PC-9 (cell line): ENCODE measurements at regions not wholly inside any gene's neighbourhood (a gene's known extent, or its start where the extent isn't known, plus 50 kb on each side); places are given as distances from the start of the nearest gene placed in this dataset.

Experiments
- BruUV-seq: library from RNA; stranded (reverse); fragments of 400-500 nt; replicated peaks from 2 replicates; lab custom pipeline; 2021; lab: Mats Ljungman, UMichigan
- CTCF ChIA-PET: fragments of 300-600 bp; sonication (Branson Sonifier 250); formaldehyde crosslinking; loops from one replicate; lab custom pipeline; 2022; ENCODE audit warnings: antibody characterized with exemption; lab: Charles Lee
- POLR2A ChIA-PET: fragments of 300-600 bp; sonication (Branson Sonifier 250); formaldehyde crosslinking; loops from one replicate; lab custom pipeline; 2022; ENCODE audit warnings: antibody characterized with exemption; ENCODE audit not compliant: unreplicated experiment; lab: Charles Lee
- DNase-seq, 2 experiments: peaks; one replicate each; pipeline versions ENCODE4 v3.0.0 to v3.0.0-alpha.2; 2015 to 2022; ENCODE audit warnings: mixed read lengths in 1 of 2
- H2AFZ ChIP-seq: fragments of 200-600 bp; sonication (generic); 2 replicates; pipeline ENCODE4 v1.8.1; 2017; ENCODE audit warnings: antibody characterized with exemption
- H3F3A ChIP-seq: fragments of 200-600 bp; sonication (generic); 2 replicates; pipeline ENCODE4 v1.8.1; 2017; ENCODE audit warnings: antibody characterized with exemption, mild to moderate bottlenecking, low read depth; ENCODE audit not compliant: insufficient read depth
- H3K27ac ChIP-seq: fragments of 200-600 bp; sonication (generic); 2 replicates; pipeline ENCODE4 v1.6.1; 2016; ENCODE audit warnings: mixed run types
- H3K27me3 ChIP-seq: fragments of 200-600 bp; sonication (generic); 2 replicates; pipeline ENCODE4 v1.6.1; 2016; ENCODE audit warnings: low read depth, mixed run types; ENCODE audit not compliant: insufficient read depth
- H3K36me3 ChIP-seq: fragments of 200-600 bp; sonication (generic); 2 replicates; pipeline ENCODE4 v1.6.1; 2016; ENCODE audit warnings: low read depth, mixed run types
- H3K4me1 ChIP-seq: fragments of 200-600 bp; sonication (generic); replicated peaks from 2 replicates; pipeline ENCODE4 v1.6.1; 2016; ENCODE audit warnings: mixed run types; ENCODE audit not compliant: insufficient read depth
- H3K4me2 ChIP-seq: fragments of 200-600 bp; sonication (generic); 2 replicates; pipeline ENCODE4 v1.6.1; 2017; ENCODE audit warnings: mixed run types
- H3K4me3 ChIP-seq: fragments of 200-600 bp; sonication (generic); 2 replicates; pipeline ENCODE4 v1.6.1; 2016; ENCODE audit warnings: mixed run types
- H3K79me2 ChIP-seq: fragments of 200-600 bp; sonication (generic); 2 replicates; pipeline ENCODE4 v1.6.1; 2017; ENCODE audit warnings: low read depth, mixed run types
- H3K9me2 ChIP-seq: fragments of 200-600 bp; sonication (generic); 2 replicates; pipeline ENCODE4 v1.8.1; 2017; ENCODE audit warnings: mild to moderate bottlenecking; ENCODE audit not compliant: insufficient read depth
- H3K9me3 ChIP-seq: fragments of 200-600 bp; sonication (generic); 2 replicates; pipeline ENCODE4 v1.8.1; 2016; ENCODE audit warnings: low read depth; ENCODE audit not compliant: insufficient read depth
- H4K20me1 ChIP-seq: fragments of 200-600 bp; sonication (generic); 2 replicates; pipeline ENCODE4 v1.8.1; 2017; ENCODE audit not compliant: insufficient read depth
- CTCF ChIP-seq: fragments of 200-600 bp; sonication (generic); conservative IDR thresholded peaks from 2 replicates; pipeline ENCODE4 v1.6.1; 2017; ENCODE audit warnings: mixed run types, antibody characterized with exemption, mild to moderate bottlenecking, moderate library complexity
- EZH2 ChIP-seq: fragments of 200-600 bp; sonication (generic); IDR thresholded peaks from 2 replicates; pipeline ENCODE4 v1.8.0; 2017; ENCODE audit warnings: antibody characterized with exemption, low read depth
- intact Hi-C: fragments of 100-400 bp; cut with micrococcal nuclease; formaldehyde crosslinking; loops from one replicate; pipeline ENCODE4 v1.10.0; 2022; ENCODE audit not compliant: unreplicated experiment

GRCh38 chr3:135581806-135582205, 383.7 kb upstream of the PPP2R3A start:
- no peak overlapping the region for H3K4me3 ChIP-seq
- H3K9me3 ChIP-seq, result no peaks in the 10 kb centered on the region
- H3K79me2 ChIP-seq, result no peaks in the 10 kb centered on the region
- H3F3A ChIP-seq, result no peaks in the 10 kb centered on the region
- DNase-seq, result no peak
- CTCF ChIA-PET, result no interaction called here
- POLR2A ChIA-PET, result no interaction called here
- intact Hi-C loops, result no loop called here
- no peaks in the 10 kb centered on the region for H4K20me1 ChIP-seq
- H3K4me1 ChIP-seq, result no peaks in the 10 kb centered on the region
- no peak overlapping the region for H3K4me2 ChIP-seq
- no peak overlapping the region for H3K27ac ChIP-seq
- no peak overlapping the region for H2AFZ ChIP-seq
- no peak for TF ChIP-seq CTCF
- TF ChIP-seq EZH2, result no peak
- no peaks in the 10 kb centered on the region for H3K9me2 ChIP-seq
- no TSS peak for BruUV-seq
- no peaks in the 10 kb centered on the region for H3K36me3 ChIP-seq
- H3K27me3 ChIP-seq, result peaks cover 10% of the 10 kb centered on the region; the same call in 1 of the 2 replicates

GRCh38 chr3:135582800-135583199, 382.7 kb upstream of the PPP2R3A start:
- H3F3A ChIP-seq, result no peaks in the 10 kb centered on the region
- POLR2A ChIA-PET, result no interaction called here
- CTCF ChIA-PET, result no interaction called here
- H3K9me2 ChIP-seq, result no peaks in the 10 kb centered on the region
- TF ChIP-seq EZH2 (no peak), CTCF (no peak)
- no peaks in the 10 kb centered on the region for H3K36me3 ChIP-seq
- no peaks in the 10 kb centered on the region for H3K4me1 ChIP-seq
- no peaks in the 10 kb centered on the region for H3K79me2 ChIP-seq
- no peak overlapping the region for H3K27ac ChIP-seq
- H4K20me1 ChIP-seq, result no peaks in the 10 kb centered on the region
- no peak for DNase-seq
- H3K4me2 ChIP-seq, result no peak overlapping the region
- BruUV-seq, result no TSS peak
- no peaks in the 10 kb centered on the region for H3K27me3 ChIP-seq
- no peak overlapping the region for H2AFZ ChIP-seq
- H3K4me3 ChIP-seq, result no peak overlapping the region
- H3K9me3 ChIP-seq, result no peaks in the 10 kb centered on the region
- intact Hi-C loops, result no loop called here

GRCh38 chr3:135596563-135596962, 369.0 kb upstream of the PPP2R3A start:
- H3K79me2 ChIP-seq, result no peaks in the 10 kb centered on the region
- CTCF ChIA-PET, result no interaction called here
- BruUV-seq, result no TSS peak
- no peak overlapping the region for H2AFZ ChIP-seq
- no peaks in the 10 kb centered on the region for H3F3A ChIP-seq
- H3K27ac ChIP-seq, result no peak overlapping the region
- no peaks in the 10 kb centered on the region for H3K36me3 ChIP-seq
- H3K4me2 ChIP-seq, result no peak overlapping the region
- intact Hi-C loops, result no loop called here
- no peak for DNase-seq
- no peaks in the 10 kb centered on the region for H3K4me1 ChIP-seq
- no peaks in the 10 kb centered on the region for H3K9me3 ChIP-seq
- H3K4me3 ChIP-seq, result no peak overlapping the region
- H3K9me2 ChIP-seq, result no peaks in the 10 kb centered on the region
- H3K27me3 ChIP-seq, result peaks cover 34% of the 10 kb centered on the region; the same call in 1 of the 2 replicates
- TF ChIP-seq CTCF, result no peak
- no peak for TF ChIP-seq EZH2
- POLR2A ChIA-PET, result no interaction called here
- H4K20me1 ChIP-seq, result no peaks in the 10 kb centered on the region
